GM23338 (cell line): ENCODE measurements at regions not wholly inside any gene's neighbourhood (a gene's known extent, or its start where the extent isn't known, plus 50 kb on each side); places are given as distances from the start of the nearest gene placed in this dataset.

Source experiments
- ATAC-seq: fragments of 200-7000 bp; cut with Tn5 transposase; 3 replicates; pipeline ENCODE4 v1.9.1; 2020
- DNase-seq: peaks from one replicate; pipeline ENCODE4 v3.0.0-alpha.2; 2015; ENCODE audit warnings: low spot score
- H2AFZ ChIP-seq: fragments of 200-600 bp; sonication (generic); 2 replicates; pipeline ENCODE4 v1.8.0; 2016; ENCODE audit warnings: antibody characterized with exemption, mild to moderate bottlenecking, moderate library complexity
- H3F3A ChIP-seq: fragments of 200-600 bp; sonication (generic); replicated peaks from 2 replicates; pipeline ENCODE4 v1.8.0; 2017; ENCODE audit warnings: antibody characterized with exemption, mixed run types, low read depth
- H3K27ac ChIP-seq: fragments of 200-600 bp; sonication (generic); 2 replicates; pipeline ENCODE4 v1.6.1; 2016; ENCODE audit warnings: low read depth
- H3K27me3 ChIP-seq: fragments of 200-600 bp; sonication (generic); 2 replicates; pipeline ENCODE4 v1.8.0; 2016; ENCODE audit warnings: mild to moderate bottlenecking, mixed run types, moderate library complexity; ENCODE audit not compliant: insufficient read depth
- H3K36me3 ChIP-seq: fragments of 200-600 bp; sonication (generic); 2 replicates; pipeline ENCODE4 v1.8.0; 2016; ENCODE audit warnings: mild to moderate bottlenecking; ENCODE audit not compliant: insufficient read depth
- H3K4me1 ChIP-seq: fragments of 200-600 bp; sonication (generic); 2 replicates; pipeline ENCODE4 v1.8.0; 2016; ENCODE audit warnings: mild to moderate bottlenecking, moderate library complexity; ENCODE audit not compliant: insufficient read depth
- H3K4me2 ChIP-seq: fragments of 200-600 bp; sonication (generic); 2 replicates; pipeline ENCODE4 v1.7.1; 2017; ENCODE audit warnings: mixed run types
- H3K4me3 ChIP-seq: fragments of 200-600 bp; sonication (generic); 2 replicates; pipeline ENCODE4 v1.6.1; 2016; ENCODE audit warnings: mixed run types
- H3K79me2 ChIP-seq: fragments of 200-600 bp; sonication (generic); replicated peaks from 2 replicates; pipeline ENCODE4 v1.8.0; 2017; ENCODE audit warnings: mild to moderate bottlenecking; ENCODE audit not compliant: insufficient read depth
- H3K9me2 ChIP-seq: fragments of 200-600 bp; sonication (generic); 2 replicates; pipeline ENCODE4 v1.8.0; 2017; ENCODE audit not compliant: insufficient read depth
- H4K20me1 ChIP-seq: fragments of 200-600 bp; sonication (generic); replicated peaks from 2 replicates; pipeline ENCODE4 v1.8.0; 2017; ENCODE audit warnings: mild to moderate bottlenecking; ENCODE audit not compliant: insufficient read depth
- H3K27ac Mint-ChIP-seq: 2 replicates; pipeline ENCODE4 v1.8.0; 2020; ENCODE audit warnings: inconsistent platforms, mild to moderate bottlenecking, moderate library complexity, mixed read lengths
- H3K27me3 Mint-ChIP-seq: 3 replicates; pipeline ENCODE4 v1.8.0; 2022; ENCODE audit warnings: low read depth, mild to moderate bottlenecking, moderate library complexity, mixed read lengths, inconsistent platforms; ENCODE audit not compliant: insufficient read depth, poor library complexity
- H3K36me3 Mint-ChIP-seq: 3 replicates; pipeline ENCODE4 v1.8.0; 2021; ENCODE audit warnings: low read depth, mild to moderate bottlenecking, inconsistent platforms, moderate library complexity, mixed read lengths
- H3K4me1 Mint-ChIP-seq: 3 replicates; pipeline ENCODE4 v1.8.0; 2020; ENCODE audit warnings: mild to moderate bottlenecking, inconsistent platforms, mixed read lengths
- H3K4me3 Mint-ChIP-seq: 3 replicates; pipeline ENCODE4 v1.8.0; 2021; ENCODE audit warnings: moderate library complexity, mild to moderate bottlenecking, inconsistent platforms, mixed read lengths
- H3K9me3 Mint-ChIP-seq: 3 replicates; pipeline ENCODE4 v1.8.0; 2020; ENCODE audit warnings: moderate library complexity, mild to moderate bottlenecking, inconsistent platforms, mixed read lengths
- CREB1 ChIP-seq: fragments of 250-450 bp; sonication (Bioruptor Pico); IDR thresholded peaks from 2 replicates; pipeline ENCODE4 v1.5.0; 2020; ENCODE audit warnings: low read depth, mild to moderate bottlenecking, moderate library complexity
- NANOG ChIP-seq: IDR thresholded peaks from 2 replicates; pipeline ENCODE4 v1.6.1; 2016; ENCODE audit warnings: antibody characterized with exemption, borderline replicate concordance
- POLR2AphosphoS5 ChIP-seq: IDR thresholded peaks from 2 replicates; pipeline ENCODE4 v1.6.1; 2016; ENCODE audit warnings: antibody characterized with exemption, low read depth
- REST ChIP-seq: IDR thresholded peaks from one replicate; pipeline ENCODE4 v1.6.1; 2018; ENCODE audit warnings: antibody characterized with exemption; ENCODE audit not compliant: unreplicated experiment
- ZNF114 ChIP-seq: fragments of 250-450 bp; sonication (Bioruptor Pico); IDR thresholded peaks from 2 replicates; pipeline ENCODE4 v1.5.0; 2020; ENCODE audit warnings: mild to moderate bottlenecking, moderate library complexity
- ZNF462 ChIP-seq: fragments of 250-450 bp; sonication (Bioruptor Pico); IDR thresholded peaks from 2 replicates; pipeline ENCODE4 v1.5.0; 2020; ENCODE audit warnings: mild to moderate bottlenecking, moderate library complexity

DNA sequence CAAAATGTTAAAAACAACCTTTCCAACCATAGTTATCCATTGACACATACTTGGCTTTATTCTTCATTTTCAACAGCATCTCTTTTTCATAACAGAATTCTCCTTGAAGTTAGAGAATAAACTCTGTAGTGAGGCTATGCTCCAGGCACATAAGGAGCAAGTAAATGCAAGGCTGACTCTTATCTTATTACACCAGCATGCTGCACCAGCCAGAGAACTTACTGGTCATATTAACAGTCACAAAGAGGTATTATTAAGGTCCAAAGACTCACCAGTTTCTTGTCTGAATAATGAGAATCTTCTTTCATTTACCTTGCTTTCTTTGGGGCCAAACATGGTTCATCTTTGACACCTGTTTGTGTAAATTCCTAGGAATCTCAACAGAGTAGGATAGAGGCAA is 71.3 kb upstream of the IVNS1ABP start:
- Mint-ChIP-seq H3K27ac (no peak overlapping the region), H3K4me3 (no peak overlapping the region), H3K36me3 (peaks cover 11% of the 10 kb centered on the region), H3K27me3 (no peaks in the 10 kb centered on the region), H3K4me1 (no peaks in the 10 kb centered on the region), H3K9me3 (peaks cover 19% of the 10 kb centered on the region)
- H3K4me2 ChIP-seq, result no peak overlapping the region
- H3K9me2 ChIP-seq, result peaks cover 12% of the 10 kb centered on the region; the same call in 1 of the 2 replicates
- no peaks in the 10 kb centered on the region for H3F3A ChIP-seq
- H4K20me1 ChIP-seq, result no peaks in the 10 kb centered on the region
- TF ChIP-seq ZNF114 (no peak), ZNF462 (CRISPR knock-in tag) (no peak), CREB1 (CRISPR knock-in tag) (no peak)
- no peak overlapping the region for H3K27ac ChIP-seq
- ATAC-seq (no peak), DNase-seq (no peak)
- H3K4me1 ChIP-seq, result no peaks in the 10 kb centered on the region
- H2AFZ ChIP-seq, result no peak overlapping the region
- no peaks in the 10 kb centered on the region for H3K36me3 ChIP-seq
- H3K79me2 ChIP-seq, result no peaks in the 10 kb centered on the region
- no peaks in the 10 kb centered on the region for H3K27me3 ChIP-seq
- no peak overlapping the region for H3K4me3 ChIP-seq

- no peaks in the 10 kb centered on the region for H3K36me3 ChIP-seq
- H3K27me3 Mint-ChIP-seq, result no peaks in the 10 kb centered on the region
- TF ChIP-seq NANOG (no peak), POLR2AphosphoS5 (no peak), REST (no peak)
These were observed 68.9 kb upstream of the IVNS1ABP start for GRCh38 chr1:185385991-185386390.

More at GRCh38 chr1:185385991-185386390, 68.9 kb upstream of the IVNS1ABP start:
- Mint-ChIP-seq H3K4me1 (no peaks in the 10 kb centered on the region), H3K4me3 (no peak overlapping the region), H3K36me3 (peaks cover 15% of the 10 kb centered on the region), H3K9me3 (peaks cover 27% of the 10 kb centered on the region), H3K27ac (no peak overlapping the region)
- Histone ChIP-seq H3K27ac (no peak overlapping the region), H3K4me2 (no peak overlapping the region), H2AFZ (no peak overlapping the region), H3F3A (no peaks in the 10 kb centered on the region), H3K79me2 (no peaks in the 10 kb centered on the region), H4K20me1 (no peaks in the 10 kb centered on the region), H3K4me3 (no peak overlapping the region), H3K27me3 (no peaks in the 10 kb centered on the region), H3K4me1 (no peaks in the 10 kb centered on the region), H3K9me2 (peaks cover 12% of the 10 kb centered on the region; the same call in 1 of the 2 replicates)
- no peak for ATAC-seq
- DNase-seq, result no peak
